GM04504 (cell line): ENCODE measurements at regions not wholly inside any gene's neighbourhood (a gene's known extent, or its start where the extent isn't known, plus 50 kb on each side); places are given as distances from the start of the nearest gene placed in this dataset.

Experiments
- DNase-seq: peaks from one replicate; pipeline ENCODE4 v3.0.0-alpha.2; 2012; ENCODE audit warnings: low read depth

- DNase-seq: no peak
These were observed 662.3 kb downstream of the SATB2 start for GRCh38 chr2:198795419-198795818.

DNA sequence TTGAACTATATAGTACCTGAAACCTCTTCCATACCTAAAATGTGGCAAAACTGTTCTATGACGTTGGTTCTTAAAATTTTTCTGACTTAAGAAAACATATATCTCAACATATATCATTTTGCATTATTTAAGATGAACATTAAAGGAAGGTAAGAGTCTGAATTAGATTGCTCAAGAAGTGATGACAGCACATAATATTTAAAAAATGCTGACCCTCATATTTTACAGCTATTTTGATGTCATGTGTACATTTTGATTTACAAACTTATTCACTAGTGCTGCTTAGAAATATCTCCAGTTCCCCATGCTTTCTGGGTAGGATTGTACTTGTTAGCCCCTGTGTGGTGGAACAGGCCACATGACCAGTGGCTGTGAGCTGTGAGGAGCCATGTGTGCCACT, 666.1 kb downstream of the SATB2 start:
- DNase-seq: no peak

- no peak for DNase-seq
These were observed 669.1 kb downstream of the SATB2 start for GRCh38 chr2:198788676-198789075.

GRCh38 chr2:198782734-198783133, 675.0 kb downstream of the SATB2 start:
- DNase-seq: no peak

- no peak for DNase-seq
These were observed 680.9 kb downstream of the SATB2 start for GRCh38 chr2:198776616-198777406.

- DNase-seq: no peak
These were observed 682.0 kb downstream of the SATB2 start for GRCh38 chr2:198775737-198776136.

- no peak for DNase-seq
These were observed 683.2 kb downstream of the SATB2 start for GRCh38 chr2:198774576-198774975.

DNA sequence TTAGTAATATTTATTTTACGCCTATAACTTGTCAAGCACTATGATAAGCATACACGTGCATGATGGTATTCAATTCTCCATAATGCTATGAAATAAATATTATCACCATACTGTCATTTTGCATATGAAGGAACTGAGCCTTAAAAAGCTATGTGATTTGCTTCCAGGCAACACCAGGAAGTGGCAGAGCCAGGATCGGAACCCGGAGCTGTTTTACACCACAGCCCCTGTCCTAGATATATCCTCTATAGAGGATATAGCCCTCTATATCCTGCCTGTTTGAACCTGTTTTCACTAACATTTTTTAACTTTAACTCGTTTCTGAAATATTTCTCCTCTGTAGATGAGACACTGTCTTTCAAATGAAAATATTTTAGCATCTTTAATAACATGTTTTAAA, 690.0 kb downstream of the SATB2 start:
- DNase-seq: no peak

- no peak for DNase-seq
These were observed 693.9 kb downstream of the SATB2 start for GRCh38 chr2:198763793-198764192.

DNA sequence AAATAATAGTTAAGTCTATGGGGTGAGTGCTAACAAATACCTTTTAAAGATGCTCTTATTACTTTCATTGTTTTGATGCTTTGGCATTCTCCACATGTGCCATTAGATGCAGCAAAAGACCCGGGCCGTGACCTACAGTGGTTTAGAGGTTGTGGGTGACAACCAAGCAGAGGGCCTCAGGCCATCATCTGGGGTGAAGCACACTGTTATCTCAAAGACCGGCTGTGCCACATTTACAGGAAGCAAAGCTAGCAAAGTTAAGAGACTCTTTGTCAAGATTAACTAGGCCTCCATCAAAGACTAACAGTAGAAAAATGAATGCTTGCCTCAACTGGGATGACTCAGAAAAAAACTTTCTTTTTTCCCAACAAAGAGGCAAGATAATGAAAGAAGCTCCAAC, 695.3 kb downstream of the SATB2 start:
- DNase-seq: no peak

DNA sequence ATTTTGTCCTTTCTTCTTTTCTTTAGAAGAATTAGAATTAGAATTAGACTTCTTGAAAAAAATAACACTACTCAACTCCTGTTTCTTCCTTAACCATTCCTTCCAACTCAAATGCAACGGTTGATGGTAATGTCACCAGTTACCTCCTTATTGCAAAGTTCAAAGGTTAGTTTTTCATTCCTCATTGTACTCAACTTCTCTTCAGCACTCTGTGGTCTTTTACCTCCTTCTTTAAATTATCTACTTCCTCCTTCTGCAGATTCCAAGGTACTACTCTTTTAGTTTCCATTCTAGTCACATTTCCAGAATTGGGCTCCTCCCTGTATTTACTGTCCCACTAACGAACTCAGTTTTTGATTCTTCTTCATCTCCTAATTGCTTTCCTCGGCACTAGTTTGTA, 700.7 kb downstream of the SATB2 start:
- DNase-seq: no peak

DNA sequence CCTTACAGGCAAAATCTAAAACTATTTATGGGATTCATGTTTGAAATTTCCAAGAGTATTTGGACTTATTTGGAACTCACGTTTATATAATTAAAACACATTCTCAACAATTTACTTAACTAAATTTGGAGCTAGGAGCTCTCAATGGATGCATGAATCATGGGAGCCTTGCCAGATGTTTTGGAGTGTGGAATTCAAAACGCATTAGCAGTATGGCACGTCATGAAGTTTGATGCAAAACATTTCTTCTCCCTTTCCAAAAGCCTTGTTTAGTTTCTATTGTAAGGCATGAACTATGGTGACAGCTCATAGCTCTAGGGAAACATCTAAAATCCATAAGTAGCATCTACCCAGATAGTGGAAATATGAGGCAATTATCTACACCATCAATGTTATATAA, 701.6 kb downstream of the SATB2 start:
- DNase-seq: peak; percentile 71

- DNase-seq: no peak
These were observed 704.6 kb downstream of the SATB2 start for GRCh38 chr2:198753101-198753500.

DNA sequence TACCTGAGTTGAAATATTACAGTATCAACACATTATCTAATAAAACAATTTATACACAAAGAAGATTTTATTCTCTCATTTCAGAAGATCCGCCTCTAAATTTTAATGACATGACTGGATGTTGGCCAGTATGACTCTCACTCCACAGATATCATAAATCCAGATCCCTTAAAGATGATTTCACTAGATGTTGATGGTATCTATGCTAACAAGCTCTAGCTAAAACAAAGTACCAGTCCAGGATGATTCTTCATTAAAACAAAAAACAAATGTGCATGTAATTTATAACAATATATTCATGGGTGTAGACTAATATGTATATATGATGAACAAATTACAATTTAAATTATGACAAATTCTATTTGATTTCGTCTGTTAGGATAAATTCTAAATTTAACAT, 708.4 kb downstream of the SATB2 start:
- DNase-seq: no peak

GRCh38 chr2:198731842-198732399, 725.8 kb downstream of the SATB2 start:
- DNase-seq: peak; percentile 15

GRCh38 chr2:198720266-198720665, 737.5 kb downstream of the SATB2 start:
- no peak for DNase-seq

DNA sequence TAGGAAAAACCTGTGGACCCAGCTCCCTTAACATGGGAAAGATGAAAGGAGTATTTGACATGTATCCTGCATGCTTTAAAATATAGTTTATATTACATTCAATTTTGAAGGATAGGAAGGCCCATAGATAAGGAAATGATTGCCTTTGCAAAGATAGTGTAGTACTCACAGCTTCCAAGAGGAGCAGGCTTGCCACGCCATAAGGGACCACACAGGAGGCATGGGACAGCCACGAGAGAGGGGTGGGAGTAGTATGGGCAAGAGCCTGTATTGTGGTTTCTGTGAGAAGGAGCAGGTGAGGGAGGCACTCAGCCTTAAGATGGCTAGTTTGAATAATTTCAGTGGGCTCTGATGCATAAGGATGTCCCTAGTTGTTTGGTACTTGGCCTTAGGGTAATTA, 740.3 kb downstream of the SATB2 start:
- no peak for DNase-seq

GRCh38 chr2:198715302-198715835, 742.4 kb downstream of the SATB2 start:
- no peak for DNase-seq

GRCh38 chr2:198712485-198712884, 745.3 kb downstream of the SATB2 start:
- DNase-seq: no peak

GRCh38 chr2:198711484-198711883, 746.3 kb downstream of the SATB2 start:
- DNase-seq: no peak

DNA sequence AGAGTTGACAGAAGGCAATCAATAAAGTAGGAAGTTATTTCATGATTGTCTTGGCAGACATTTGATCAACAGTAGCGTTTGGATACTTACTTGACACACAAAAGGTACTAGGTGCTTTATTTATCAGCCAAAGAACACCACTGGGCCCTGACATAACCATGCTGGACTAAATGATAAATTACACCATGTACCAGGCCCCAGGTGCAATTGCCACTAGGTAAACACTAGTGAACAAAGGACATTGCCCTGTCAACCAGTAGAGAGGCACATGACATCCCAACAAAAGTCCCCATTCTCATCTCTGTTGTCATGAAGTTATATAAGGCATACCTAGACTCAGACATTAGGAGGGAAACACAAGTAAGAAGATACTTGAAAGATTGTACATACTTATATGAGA, 747.2 kb downstream of the SATB2 start:
- DNase-seq: no peak

GRCh38 chr2:198706476-198707082, 751.2 kb downstream of the SATB2 start:
- no peak for DNase-seq

- DNase-seq: no peak
These were observed 754.5 kb downstream of the SATB2 start for GRCh38 chr2:198703281-198703680.
